GM23338 (cell line): ENCODE measurements at regions not wholly inside any gene's neighbourhood (a gene's known extent, or its start where the extent isn't known, plus 50 kb on each side); places are given as distances from the start of the nearest gene placed in this dataset.

Experiments
- ZNF331 ChIP-seq: fragments of 250-450 bp; sonication (Bioruptor Pico); IDR thresholded peaks from 2 replicates; pipeline ENCODE4 v1.5.0; 2020; ENCODE audit warnings: low read depth, mild to moderate bottlenecking, moderate library complexity
- TF ChIP-seq, protein P1 (sequence below), 2 experiments: fragments of 200-600 bp in 1 of 2; sonication (generic) in 1 of 2; conservative IDR thresholded peaks; 2 replicates each; pipeline versions ENCODE4 v1.5.1 to v1.6.1; 2016 to 2017; ENCODE audit warnings: antibody characterized with exemption in 2 of 2, low read depth in 2 of 2, mild to moderate bottlenecking in 2 of 2, moderate library complexity in 1 of 2

DNA sequence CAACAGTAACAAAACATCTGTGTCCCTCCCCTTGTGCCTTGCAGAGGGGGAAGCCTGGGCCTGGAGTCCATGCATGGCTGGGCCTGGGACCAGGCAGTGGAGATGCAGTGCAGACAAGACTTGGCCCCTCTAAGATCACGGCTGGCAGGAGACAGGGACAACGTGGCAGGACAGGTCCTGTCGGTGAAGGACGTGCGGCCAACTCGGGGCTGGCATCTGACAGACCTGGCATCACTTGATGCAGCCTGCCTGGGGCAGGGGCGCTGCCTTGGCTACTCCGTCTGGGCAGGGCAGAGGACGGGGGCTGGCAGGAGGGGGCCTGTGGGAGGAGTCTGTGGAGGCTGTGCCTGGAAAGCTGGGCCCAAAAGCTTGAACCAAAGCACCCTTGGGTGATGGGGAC, 112.1 kb downstream of the CPZ start:
- TF ChIP-seq, protein P1, sequence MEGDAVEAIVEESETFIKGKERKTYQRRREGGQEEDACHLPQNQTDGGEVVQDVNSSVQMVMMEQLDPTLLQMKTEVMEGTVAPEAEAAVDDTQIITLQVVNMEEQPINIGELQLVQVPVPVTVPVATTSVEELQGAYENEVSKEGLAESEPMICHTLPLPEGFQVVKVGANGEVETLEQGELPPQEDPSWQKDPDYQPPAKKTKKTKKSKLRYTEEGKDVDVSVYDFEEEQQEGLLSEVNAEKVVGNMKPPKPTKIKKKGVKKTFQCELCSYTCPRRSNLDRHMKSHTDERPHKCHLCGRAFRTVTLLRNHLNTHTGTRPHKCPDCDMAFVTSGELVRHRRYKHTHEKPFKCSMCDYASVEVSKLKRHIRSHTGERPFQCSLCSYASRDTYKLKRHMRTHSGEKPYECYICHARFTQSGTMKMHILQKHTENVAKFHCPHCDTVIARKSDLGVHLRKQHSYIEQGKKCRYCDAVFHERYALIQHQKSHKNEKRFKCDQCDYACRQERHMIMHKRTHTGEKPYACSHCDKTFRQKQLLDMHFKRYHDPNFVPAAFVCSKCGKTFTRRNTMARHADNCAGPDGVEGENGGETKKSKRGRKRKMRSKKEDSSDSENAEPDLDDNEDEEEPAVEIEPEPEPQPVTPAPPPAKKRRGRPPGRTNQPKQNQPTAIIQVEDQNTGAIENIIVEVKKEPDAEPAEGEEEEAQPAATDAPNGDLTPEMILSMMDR (conservative IDR thresholded peaks at IDR 0.05; ENCODE audit: low read depth in 2 of 2), result no peak
- no peak for TF ChIP-seq ZNF331 (CRISPR knock-in tag)
